ENCODE measurements at regions not wholly inside any gene's neighbourhood (a gene's known extent, or its start where the extent isn't known, plus 50 kb on each side); places are given as distances from the start of the nearest gene placed in this dataset.

GRCh38 chr6:105533301-105533700 lies 130.4 kb upstream of the PREP start:
- no peak for TF ChIP-seq CTCF (IDR thresholded peaks at IDR 0.05; ENCODE audit: low read depth, low read length, poor library complexity, severe bottlenecking)
- TF ChIP-seq EZH2phosphoT487 (IDR thresholded peaks at IDR 0.05; ENCODE audit: borderline replicate concordance, low read length): no peak

Data from DOHH2 (cell line).